Nucleus accumbens (tissue), 56 donors: ENCODE measurements at regions not wholly inside any gene's neighbourhood (a gene's known extent, or its start where the extent isn't known, plus 50 kb on each side); places are given as distances from the start of the nearest gene placed in this dataset.
"Not testable (repeated sequence)": the region's sequence is repeated elsewhere in the genome, so short reads cannot be mapped to it uniquely, and the experiment has no call there.

ENCODE experiments used
- DNase-seq, 56 donors: peaks; one replicate each; lab custom pipeline; 2025; lab: John Stamatoyannopoulos, UW

DNA sequence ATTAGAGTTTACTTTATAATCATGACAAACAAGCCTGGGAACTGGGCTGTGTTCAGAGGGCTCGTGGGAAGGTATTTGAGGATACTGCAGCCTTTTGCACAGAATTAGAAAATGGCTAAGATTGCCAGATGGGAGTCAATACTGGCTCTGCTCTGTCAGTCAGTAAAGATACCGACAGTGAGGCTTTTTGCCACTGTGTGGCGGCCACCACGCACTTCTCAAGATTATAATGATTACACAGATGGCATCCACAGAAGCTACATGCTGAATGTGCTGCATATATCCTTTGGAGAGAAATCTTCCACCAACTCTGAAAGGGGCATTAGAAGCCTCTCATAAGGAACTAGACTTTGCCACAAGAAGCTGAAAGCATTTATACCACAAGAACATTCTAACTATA, 213.4 kb upstream of the PTBP2 start:
- peak in 21 of 56 donors; percentile 2 to 50 (median 15) for DNase-seq

DNA sequence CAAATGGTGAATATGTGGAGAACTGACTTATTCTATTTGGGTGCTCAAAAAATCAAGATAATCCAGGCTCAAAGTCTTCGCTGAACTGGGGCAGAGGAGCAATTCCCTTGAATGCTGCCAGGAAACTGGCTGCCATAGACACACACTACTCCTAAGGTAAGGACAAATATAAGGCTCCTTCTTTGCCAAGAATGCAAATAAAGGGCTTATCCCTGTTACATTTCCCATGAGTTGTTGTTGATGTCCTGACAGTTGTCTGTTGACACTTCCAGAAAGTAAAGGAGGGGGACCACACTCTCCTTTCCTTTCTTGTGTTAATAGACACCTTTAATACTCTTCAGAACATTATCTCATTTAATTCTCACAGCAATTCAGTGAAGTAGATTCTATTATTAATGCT, 212.2 kb upstream of the PTBP2 start:
- no peak for DNase-seq

DNA sequence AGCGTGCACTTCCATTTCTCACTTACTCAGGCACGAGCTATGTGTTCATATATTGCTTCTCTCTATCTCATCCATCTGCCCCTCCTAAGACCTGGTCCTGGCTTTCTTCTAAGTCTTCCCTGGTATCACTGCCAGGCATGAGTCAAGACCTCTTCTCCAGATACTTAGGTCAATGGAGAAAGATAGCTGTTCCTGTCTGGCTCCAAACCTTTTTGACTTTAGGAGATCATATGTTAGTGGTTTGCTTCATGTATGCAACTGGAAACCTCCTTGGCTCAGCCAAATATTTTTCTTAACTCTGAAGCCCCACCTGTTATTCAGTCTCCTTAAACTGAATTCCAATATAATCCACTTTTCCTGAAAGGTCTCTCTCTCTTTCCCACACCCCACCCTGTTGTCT, 211.6 kb upstream of the PTBP2 start:
- no peak for DNase-seq

DNA sequence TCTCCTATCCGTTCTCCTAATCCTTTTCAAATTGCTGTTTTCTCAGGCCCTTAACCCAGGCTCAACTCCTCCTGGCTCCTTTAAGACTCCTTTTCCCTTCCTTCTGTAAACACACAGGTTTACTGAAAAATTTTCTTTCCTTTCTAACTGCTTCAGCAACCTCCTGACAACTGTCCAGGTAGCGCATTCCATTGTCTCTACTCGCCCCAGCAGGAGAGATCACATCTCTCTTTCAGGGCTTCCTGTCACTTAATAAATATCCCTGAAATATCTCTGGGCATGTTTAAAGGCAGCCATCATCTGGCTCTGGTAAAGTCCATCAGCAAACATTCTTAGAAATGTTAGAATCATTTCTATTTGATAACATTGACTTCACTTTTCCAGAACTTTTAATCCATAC, 211.2 kb upstream of the PTBP2 start:
- no peak for DNase-seq

DNA sequence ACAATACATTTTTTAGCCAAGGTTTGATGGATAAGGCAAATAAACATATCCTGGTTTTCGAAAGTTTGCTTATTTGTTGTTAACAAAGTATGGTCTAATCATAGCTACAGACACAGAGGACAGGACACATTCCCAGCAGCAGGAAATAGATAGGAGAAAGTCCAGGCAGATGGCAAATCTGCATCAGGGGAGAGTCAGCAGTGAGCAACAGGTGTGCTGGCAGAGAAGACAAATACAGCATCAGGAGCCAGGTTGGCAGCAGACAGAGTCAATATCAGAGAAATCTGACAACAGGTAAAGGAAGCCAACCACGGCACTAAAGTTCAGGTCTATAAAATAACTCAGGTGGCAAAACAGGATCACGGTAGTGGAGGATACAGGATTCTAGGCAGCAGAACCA, 210.7 kb upstream of the PTBP2 start:
- no peak for DNase-seq

DNA sequence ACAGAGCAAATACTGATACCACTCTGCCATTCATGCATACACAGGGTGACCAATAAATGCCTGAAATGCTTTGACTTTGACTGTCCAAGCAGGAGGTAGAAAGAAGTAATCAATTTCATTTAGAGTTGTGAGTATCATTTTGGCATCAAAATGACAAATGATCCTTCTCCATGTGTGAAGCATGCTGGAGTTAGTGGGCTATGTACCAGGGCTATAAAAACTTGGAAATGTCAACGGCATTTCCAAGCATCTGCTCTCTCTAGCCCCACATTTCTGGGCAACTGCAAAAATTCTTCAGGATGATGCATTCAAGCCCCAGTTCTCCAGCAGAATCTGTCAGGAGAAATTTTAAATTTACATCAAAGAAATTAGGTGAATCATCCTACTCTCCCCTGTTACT, 208.4 kb upstream of the PTBP2 start:
- DNase-seq: no peak

DNA sequence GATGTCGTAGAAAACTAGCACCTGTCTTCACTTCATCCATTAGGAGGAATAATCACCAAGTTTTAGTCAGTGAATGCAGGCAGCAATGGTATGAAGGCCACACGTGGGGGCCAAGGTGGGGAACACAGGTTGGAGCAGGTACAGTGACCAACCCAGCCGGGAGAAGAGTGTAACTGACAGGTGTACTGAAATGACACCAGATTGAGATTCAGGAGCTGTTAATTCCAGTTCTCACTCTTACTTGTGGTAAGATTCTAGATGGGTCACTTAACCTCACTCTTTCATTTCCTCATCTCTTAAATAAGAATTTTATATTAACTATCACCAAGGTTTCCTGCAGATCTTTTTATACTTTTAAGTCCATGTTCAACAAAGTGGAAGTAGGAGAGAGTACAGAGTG, 206.2 kb upstream of the PTBP2 start:
- no peak for DNase-seq

DNA sequence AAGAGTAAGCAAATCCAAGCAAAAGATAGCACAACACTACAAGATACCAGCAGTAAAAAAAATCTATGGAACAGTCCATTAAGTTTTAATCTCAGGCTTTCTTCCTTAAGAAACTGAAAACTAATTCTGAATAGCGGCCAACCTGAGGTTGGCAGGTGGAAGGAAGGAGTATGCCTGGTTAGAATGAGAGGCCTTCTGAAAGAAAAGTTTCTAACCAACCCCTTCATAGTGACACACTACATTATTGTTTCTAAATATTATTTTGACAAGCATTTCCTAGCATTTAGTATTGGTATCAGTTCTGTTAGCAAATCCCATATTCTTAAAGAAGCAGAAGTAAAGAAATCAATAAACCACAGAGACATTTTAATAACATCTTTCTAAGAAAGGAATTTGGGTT, 205.7 kb upstream of the PTBP2 start:
- DNase-seq: no peak

DNA sequence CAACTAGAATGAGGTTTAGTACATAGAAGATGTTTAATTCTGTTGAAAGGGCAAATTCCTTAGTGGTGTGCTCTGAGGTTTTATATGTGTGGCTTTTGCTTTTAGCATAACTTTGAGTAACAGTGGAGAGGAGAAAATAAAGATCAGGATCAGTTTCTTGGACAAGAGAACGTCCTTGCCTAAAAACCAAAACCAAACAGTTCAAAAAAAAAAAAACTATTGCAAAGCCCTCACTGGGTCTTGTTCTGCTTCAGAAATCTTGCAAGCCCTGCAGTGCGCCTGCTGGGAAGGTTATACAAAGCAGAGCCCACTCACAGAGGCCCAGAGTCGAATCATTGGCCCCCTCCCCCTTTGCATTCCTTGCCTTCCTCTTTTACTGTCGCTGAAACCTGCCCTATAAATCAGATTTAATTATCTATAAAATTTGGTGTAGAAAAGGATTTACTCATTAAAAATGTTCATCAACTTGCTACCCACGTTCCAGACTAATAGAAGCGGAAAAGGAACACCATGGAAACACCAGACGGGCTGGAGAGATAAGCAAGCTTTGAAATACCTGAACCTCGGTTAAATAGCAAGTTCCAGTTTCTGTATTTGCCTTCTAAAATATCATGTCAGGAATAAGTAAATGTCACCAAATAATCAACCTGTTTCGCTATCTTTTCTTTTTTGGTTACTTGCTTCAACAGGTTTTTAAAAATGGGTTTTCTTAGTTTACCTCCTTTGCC, 201.6 kb upstream of the PTBP2 start:
- DNase-seq: peak in 1 of 56 donors; percentile 7

DNA sequence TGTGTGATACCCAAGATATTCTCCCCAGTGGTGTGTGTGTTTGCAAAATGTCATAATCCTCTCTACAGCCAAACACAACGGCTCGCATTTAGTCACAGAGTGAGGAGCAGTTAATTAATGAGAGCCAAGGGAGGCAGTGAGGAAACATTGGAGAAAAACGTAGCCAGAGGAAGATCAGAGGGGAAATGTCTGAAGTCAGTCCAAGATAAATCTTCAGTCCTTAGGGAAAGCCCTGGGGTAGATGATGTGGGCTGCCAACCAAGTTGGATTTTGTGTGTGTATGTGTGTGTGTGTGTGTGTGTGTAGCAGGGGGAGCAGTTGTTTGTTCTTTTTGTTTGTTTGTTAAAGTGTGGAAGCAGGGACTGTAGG, 201.0 kb upstream of the PTBP2 start:
- peak in 1 of 56 donors; percentile 1 for DNase-seq

DNA sequence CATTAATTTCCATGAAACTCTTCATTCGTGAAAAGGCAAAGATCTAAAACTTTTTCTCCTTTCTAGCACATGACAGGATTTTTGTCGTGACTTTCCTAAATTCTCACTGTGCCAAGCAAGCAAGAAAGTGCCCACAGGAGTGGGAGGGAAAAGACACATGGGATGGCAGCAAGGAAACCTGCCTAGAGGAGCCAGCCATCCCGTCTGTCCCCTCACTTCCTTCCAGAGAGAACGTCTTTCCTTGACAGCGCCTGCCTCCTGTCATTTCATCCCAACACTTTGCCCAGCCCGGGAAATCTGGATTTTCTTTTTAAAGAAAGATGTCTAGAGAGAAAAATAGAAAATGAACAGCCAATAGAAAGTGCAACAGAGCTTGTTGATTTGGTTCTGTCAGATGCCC, 200.6 kb upstream of the PTBP2 start:
- no peak for DNase-seq

DNA sequence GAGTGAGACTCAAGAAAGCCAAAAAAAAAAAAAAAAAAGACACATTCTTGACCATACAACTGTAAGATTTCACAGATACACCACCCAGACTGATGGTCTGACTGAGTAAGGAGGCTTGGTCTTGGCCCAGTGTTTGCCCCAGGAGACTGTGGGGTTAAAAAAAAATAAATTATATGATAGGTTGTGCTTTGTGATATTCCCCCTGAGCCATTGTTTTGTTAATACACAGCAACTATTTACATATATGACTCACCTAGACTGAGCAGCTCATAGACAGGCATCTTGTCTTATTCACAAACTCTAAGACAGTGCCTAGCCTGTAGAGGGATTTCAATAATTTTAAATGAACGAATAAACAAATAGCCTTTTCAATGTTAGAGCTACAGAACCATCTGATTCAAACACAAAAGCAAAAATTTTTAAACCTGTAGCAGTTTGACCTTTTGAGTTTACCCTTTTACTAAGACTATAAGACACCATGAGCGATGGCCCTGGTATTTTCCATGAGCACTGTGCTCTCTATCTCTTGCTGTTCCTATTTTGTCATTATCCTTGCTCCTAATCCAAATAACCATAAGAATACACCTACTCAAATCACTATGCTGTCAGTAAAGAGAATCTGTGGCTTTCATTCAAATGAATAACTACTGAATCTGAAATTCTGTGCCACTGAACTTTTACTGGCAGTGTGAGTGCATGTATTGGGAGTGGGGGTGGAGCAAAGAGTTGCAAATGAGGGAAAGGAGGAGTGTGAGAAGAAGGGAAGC, 199.4 kb upstream of the PTBP2 start:
- peak in 2 of 56 donors; percentile 9 to 10 for DNase-seq

DNA sequence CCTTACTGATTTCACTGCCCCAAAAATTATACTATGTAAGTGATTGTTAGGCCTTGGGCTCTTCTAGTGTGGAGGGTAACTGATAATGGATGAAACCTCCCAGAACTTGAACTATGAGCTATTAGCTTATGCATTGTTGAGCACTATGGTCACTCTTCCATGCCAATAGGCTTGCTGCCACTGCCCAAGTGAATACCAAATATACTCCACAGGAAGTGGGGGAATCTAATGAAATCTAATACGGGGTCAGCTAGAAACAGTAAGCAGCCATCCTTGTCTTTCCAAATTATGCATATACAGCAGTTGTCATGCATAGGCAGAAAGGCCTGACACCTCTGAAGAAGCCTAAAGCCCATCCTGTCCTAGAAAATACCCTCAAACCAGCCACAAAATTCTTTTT, 198.7 kb upstream of the PTBP2 start:
- no peak for DNase-seq

DNA sequence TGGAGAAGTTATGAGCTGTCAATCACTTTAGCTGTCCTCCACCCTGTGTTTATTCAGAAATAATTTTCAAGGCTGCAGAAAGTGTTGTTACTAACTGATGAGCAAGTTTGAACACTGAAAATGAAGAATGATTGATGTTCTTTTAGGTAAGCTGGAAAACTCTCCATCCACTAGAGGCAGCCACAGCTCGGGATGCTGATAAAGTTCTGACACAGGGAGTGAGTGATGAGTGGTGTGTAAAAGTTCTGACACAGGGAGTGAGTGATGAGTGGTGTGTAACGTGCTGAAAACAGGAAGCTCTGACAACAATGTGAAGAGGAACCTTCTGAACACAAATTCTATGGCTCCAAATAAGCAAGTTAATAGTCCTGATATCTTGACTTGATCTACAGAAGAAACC, 197.5 kb upstream of the PTBP2 start:
- DNase-seq: peak in 2 of 56 donors; percentile 2 to 7

DNA sequence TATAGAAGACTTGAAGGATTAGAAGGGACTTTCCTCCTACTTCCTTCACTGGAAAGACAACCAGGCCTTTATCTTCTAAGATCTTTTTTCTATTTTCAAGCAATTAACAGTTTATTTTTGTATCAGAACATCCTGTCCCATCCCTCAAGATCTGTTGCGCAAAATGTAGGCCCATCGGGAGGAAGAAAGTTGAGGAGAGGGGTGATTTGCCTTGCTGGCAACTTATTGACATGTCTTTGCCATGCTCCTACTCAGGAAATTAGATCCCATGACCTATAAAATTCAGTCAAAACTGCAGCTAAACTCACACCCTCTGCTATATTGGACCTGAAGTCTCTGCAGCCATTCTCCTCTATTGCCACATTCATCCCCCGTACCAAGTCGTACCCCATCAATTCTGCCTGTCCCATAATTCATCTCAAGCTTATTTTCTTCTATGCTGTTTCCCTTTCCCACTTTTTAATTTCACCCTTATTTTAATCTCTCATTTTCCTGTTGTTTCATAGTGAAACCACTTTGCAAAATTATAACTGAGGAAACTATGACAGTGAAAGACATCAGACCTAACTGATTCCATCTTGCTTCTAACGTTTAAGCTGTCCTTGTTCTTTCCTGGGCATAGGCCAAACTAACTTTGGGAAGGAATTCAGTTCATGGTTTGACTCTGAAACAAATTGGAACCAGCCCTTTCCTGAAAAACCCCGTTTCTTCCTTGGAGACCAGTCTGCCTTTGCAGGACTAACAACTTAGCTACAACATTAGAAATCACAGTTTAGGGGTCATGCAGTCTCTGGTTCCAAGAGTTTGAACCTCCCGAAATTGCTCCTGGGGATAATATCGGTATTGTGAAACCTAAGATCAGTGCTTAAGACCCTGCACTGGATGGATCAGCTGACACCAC, 195.7 kb upstream of the PTBP2 start:
- DNase-seq: no peak

DNA sequence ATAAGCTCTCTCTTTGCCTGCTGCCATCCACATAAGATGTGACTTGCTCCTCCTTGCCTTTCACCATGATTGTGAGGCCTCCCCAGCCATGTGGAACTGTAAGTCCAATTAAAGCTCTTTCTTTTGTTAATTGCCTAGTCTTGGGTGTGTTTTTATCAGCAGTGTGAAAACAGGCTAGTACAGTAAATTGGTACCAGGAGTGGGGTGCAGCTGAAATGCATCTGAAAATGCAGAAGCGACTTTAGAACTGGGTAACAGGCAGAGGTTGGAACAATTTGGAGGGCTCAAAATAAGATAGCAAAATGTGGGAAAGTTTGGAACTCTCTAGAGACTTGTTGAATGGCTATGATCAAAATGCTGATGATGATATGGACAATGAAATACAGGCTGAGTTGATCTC, 192.9 kb upstream of the PTBP2 start:
- DNase-seq: not testable (repeated sequence)

DNA sequence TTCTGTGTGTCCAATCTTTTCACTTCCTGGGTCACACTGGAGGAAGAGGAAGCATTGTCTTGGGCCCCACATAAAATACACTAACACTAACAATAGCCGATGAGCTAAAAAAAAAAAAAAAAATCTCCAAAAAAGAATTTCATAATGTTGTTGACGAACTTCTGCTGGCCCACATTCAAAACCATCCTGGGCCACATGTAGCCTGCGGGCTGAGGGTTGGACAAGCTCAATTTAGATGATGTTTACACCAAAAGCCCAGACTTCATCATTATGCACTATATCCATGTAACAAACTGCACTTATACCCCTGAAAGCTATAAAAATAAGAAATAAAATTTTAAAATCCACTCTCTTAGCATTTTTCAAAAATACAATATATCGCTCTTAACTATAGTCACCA, 187.8 kb upstream of the PTBP2 start:
- no peak for DNase-seq

DNA sequence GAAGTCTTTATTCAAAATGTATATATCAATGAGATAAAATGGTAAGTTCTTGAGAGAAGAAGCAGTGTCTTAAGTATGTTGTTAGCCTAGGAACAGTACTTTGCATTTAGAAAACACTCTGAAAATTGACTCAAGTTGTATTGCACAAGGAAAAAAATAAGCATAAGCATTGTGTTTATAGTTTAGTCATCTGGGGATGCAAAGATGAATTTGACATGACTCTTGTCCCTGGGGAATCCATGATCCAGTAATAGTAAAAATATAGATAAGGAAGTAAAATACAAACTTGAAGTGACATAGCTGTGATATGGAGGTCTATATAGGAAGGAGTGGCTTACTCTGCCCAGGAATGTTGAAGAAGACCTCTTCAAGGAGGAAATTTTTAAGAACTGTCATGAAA, 185.0 kb upstream of the PTBP2 start:
- DNase-seq: no peak

DNA sequence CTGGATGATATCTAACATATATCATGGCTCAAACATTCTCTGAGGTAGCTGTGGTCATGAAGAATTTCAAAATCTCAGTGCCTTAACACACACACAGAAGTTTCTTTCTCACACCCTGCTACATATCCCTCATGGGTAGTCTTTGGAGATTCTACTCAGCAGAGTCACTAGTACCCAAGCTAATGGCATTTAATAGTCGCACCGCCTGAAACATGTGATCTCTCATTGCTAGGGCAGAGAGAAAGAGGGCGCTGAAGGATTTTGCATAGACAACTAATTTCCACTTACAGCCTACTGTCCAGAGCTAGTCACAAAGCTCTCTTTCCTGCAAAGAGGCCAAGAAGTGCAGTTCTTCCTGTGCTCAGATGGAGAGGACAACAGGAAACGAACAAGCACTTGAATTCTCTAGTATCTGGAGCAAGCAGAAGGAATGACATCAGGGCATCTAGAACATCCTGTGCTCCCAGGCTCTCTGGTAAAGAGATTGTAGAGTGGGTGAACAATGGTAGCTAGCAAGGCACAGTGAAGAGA, 183.4 kb upstream of the PTBP2 start:
- DNase-seq: peak in 28 of 56 donors; percentile 8 to 53 (median 20)

DNA sequence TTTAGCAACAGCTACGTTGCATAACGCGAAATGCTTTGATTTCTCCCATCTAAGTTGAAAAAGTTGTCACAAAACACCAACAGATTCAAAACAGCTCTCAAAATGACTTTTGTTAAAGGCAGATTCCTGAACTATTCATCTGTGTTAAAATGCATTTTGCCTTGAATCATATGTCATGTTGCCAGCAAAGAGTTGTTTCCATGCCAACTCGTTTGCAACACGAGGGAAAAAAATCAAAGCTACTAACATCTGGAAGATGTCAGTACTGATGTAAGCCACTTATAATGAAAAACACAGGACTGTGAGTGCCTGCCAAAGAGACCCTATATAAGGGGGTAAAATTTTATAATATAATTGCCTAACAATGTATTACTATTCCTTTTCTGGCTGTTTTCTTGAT, 182.7 kb upstream of the PTBP2 start:
- peak in 5 of 56 donors; percentile 8 to 24 (median 14) for DNase-seq

DNA sequence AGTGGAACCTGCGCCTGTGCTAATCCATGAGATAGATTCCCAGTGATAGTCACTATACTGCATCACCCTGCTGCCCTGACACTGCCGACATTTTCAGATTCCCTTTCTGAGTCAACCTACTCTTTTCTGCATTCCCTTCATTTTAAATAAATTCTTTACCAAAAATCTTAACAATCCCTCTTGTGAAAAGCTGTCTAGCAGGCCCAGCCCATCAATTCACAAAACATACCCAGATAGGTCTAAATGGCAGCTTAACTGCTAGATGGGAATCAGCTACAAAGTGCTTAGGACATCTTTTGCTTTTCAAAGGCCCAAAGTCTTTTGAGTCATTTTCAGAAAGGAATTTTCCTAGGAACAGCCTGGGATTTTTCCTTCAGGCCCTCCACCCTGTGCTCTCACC, 180.1 kb upstream of the PTBP2 start:
- DNase-seq: no peak
